ENCODE measurements at regions not wholly inside any gene's neighbourhood (a gene's known extent, or its start where the extent isn't known, plus 50 kb on each side); places are given as distances from the start of the nearest gene placed in this dataset.

- DNase-seq (ENCODE audit: low read depth in 4 of 4, low spot score in 1 of 4) = no peak
These were observed 51.4 kb upstream of the JARID2 start for GRCh38 chr6:15194453-15194852.
